ENCODE measurements at regions not wholly inside any gene's neighbourhood (a gene's known extent, or its start where the extent isn't known, plus 50 kb on each side); places are given as distances from the start of the nearest gene placed in this dataset.

GRCh38 chr10:57367412-57367811 is 900.3 kb downstream of the IPMK start:
- 70 to 75% methylated on average over 5 of the region's 5 CpGs for WGBS, 2 donors

DNA sequence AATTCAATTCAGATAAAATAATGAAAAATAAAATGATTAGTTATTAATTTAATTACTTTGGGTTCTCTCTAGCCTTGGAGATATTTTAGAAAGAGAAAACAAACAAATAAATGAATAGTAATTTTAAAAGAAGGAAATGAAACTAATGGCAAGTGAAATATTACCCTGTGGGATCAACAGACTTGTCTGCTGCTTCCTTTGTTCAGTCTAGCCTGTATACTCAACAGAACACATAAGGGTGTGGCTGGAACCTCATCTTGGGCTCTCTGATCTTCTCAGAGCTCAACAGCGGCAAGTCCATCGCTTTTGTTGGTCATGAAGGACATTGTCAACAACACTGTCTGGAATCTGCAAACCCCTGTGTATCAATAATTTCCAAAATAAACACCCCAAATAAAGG is 904.9 kb downstream of the IPMK start:
- intact Hi-C loops (cut with DNase I), result no loop called here
- 84 to 85% methylated on average over 2 of the region's 2 CpGs for WGBS, 2 donors
- Histone ChIP-seq H3K27me3 (no peaks in the 10 kb centered on the region), H3K27ac (no peak overlapping the region), H3K4me3 (no peak overlapping the region), H3K36me3 (no peaks in the 10 kb centered on the region), H3K9me3 (no peaks in the 10 kb centered on the region), H3K4me1 (no peaks in the 10 kb centered on the region)
- DNase-seq, result no peak
- TF ChIP-seq EP300 (IDR thresholded peaks at IDR 0.05), result no peak

More at GRCh38 chr10:57367412-57367811, 900.3 kb downstream of the IPMK start:
- TF ChIP-seq EP300 (IDR thresholded peaks at IDR 0.05), result no peak
- TF ChIP-seq POLR2A (IDR thresholded peaks at IDR 0.05), result no peak
- TF ChIP-seq POLR2AphosphoS5 (IDR thresholded peaks at IDR 0.05), result no peak
- no peak for TF ChIP-seq CTCF (IDR thresholded peaks at IDR 0.05)
- DNase-seq, result no peak
- Histone ChIP-seq H3K4me3 (no peak overlapping the region), H3K27me3 (no peaks in the 10 kb centered on the region), H3K36me3 (no peaks in the 10 kb centered on the region), H3K27ac (no peak overlapping the region), H3K4me1 (no peaks in the 10 kb centered on the region), H3K9me3 (no peaks in the 10 kb centered on the region)
- intact Hi-C loops (cut with DNase I), result no loop called here

DNA sequence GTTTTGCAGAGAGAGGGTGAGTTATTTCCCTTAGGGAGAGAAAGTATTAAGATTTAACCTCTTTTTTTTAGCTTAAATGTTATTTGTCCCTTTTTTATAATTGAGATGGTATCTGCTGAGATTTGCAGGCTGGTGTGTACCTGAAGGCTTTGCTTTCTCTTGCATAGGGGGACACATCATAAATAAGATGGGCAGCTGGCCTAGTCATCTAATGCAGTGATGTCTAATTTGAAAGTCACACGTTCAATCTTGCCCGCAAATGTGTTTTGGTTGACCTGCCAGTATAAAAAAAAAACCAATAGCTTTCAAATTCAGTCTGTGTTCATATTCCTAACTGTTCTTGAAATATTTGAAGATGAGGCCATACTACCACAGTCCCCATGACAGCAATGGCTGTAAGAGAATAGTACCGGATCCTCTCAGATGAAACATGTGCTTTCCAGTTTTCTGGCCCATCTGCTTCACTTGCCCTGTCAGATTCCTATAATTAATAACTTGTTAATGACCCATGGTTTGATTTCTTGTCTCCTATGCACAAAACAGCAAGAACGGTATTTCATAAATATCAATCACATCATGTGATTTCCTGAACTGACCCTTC is 914.2 kb downstream of the IPMK start:
- no peaks in the 10 kb centered on the region for H3K27me3 ChIP-seq
- no peak overlapping the region for H3K4me3 ChIP-seq
- H3K4me1 ChIP-seq, result no peaks in the 10 kb centered on the region
- H3K36me3 ChIP-seq, result no peaks in the 10 kb centered on the region
- no peak for DNase-seq
- TF ChIP-seq EP300 (IDR thresholded peaks at IDR 0.05) (no peak), POLR2A (IDR thresholded peaks at IDR 0.05) (no peak), POLR2AphosphoS5 (IDR thresholded peaks at IDR 0.05) (no peak), CTCF (IDR thresholded peaks at IDR 0.05) (no peak)
- intact Hi-C loops (cut with DNase I), result no loop called here
- no peaks in the 10 kb centered on the region for H3K9me3 ChIP-seq
- no peak overlapping the region for H3K27ac ChIP-seq
- 77 to 90% methylated on average over 4 of the region's 4 CpGs for WGBS, 2 donors

DNA sequence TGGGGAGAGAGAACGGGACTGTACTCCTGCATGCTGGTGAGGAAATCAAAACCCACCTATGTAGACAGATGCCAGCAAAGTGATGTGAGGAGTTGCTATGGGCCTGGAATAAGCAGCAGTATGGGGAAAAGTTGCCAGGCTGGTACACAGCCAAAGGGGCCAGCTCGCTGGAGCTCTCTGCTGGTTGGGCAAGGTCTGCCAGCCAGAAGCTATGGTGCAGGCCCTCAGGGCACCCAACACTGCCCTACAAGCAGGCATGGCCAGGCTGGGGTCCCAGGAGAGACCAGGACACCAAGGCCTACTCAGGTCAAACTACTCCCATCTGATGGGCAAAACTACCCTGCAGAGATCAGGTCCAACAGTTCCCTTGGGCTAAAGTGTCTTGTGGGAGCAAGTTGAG is 916.6 kb downstream of the IPMK start:
- no peak for DNase-seq
- no peaks in the 10 kb centered on the region for H3K9me3 ChIP-seq
- WGBS, 2 donors, result 77 to 80% methylated on average over 2 of the region's 2 CpGs
- H3K36me3 ChIP-seq, result no peaks in the 10 kb centered on the region
- H3K4me1 ChIP-seq, result no peaks in the 10 kb centered on the region
- intact Hi-C loops (cut with DNase I), result no loop called here
- H3K27ac ChIP-seq, result no peak overlapping the region
- no peak overlapping the region for H3K4me3 ChIP-seq
- no peaks in the 10 kb centered on the region for H3K27me3 ChIP-seq
- TF ChIP-seq POLR2A (IDR thresholded peaks at IDR 0.05) (no peak), POLR2AphosphoS5 (IDR thresholded peaks at IDR 0.05) (no peak), EP300 (IDR thresholded peaks at IDR 0.05) (no peak)

- no peaks in the 10 kb centered on the region for H3K4me1 ChIP-seq
- H3K27ac ChIP-seq, result no peak overlapping the region
- 87 to 89% methylated on average over 7 of the region's 7 CpGs for WGBS, 2 donors
- no peaks in the 10 kb centered on the region for H3K36me3 ChIP-seq
- no peak for DNase-seq
- intact Hi-C loops (cut with DNase I), result no loop called here
- TF ChIP-seq CTCF (IDR thresholded peaks at IDR 0.05) (no peak), POLR2AphosphoS5 (IDR thresholded peaks at IDR 0.05) (no peak), EP300 (IDR thresholded peaks at IDR 0.05) (no peak), POLR2A (IDR thresholded peaks at IDR 0.05) (no peak)
- no peak overlapping the region for H3K4me3 ChIP-seq
- no peaks in the 10 kb centered on the region for H3K27me3 ChIP-seq
- H3K9me3 ChIP-seq, result peaks cover 0 to 4% (median 0%) of the 10 kb centered on the region in 4 donors
Observed at GRCh38 chr10:57341294-57341693, 926.4 kb downstream of the IPMK start.

Data from sigmoid colon (tissue), 6 donors.